HEK293T (cell line): ENCODE measurements at regions not wholly inside any gene's neighbourhood (a gene's known extent, or its start where the extent isn't known, plus 50 kb on each side); places are given as distances from the start of the nearest gene placed in this dataset.

ENCODE experiments used
- CTCF ChIA-PET: fragments of 350-600 bp; formaldehyde crosslinking; extraction: SDS; loops from one replicate; lab custom pipeline; 2021; ENCODE audit warnings: antibody characterized with exemption, inconsistent platforms; lab: Yijun Ruan, JAX
- POLR2A ChIA-PET: fragments of 350-600 bp; formaldehyde crosslinking; extraction: SDS; loops from one replicate; lab custom pipeline; 2020; ENCODE audit warnings: antibody characterized with exemption, inconsistent platforms; lab: Yijun Ruan, JAX
- DNase-seq: peaks from one replicate; pipeline ENCODE4 v3.0.0; 2012; ENCODE audit warnings: mixed read lengths; ENCODE audit errors: extremely low spot score
- ARNT ChIP-seq: fragments of 450-650 bp; IDR thresholded peaks from 2 replicates; pipeline ENCODE4 v1.6.1; 2017; ENCODE audit warnings: mild to moderate bottlenecking
- BHLHE40 ChIP-seq: fragments of 450-650 bp; IDR thresholded peaks from 2 replicates; pipeline ENCODE4 v1.6.1; 2016; ENCODE audit warnings: mild to moderate bottlenecking, moderate library complexity, borderline replicate concordance
- CTBP1 ChIP-seq: fragments of 450-650 bp; IDR thresholded peaks from 2 replicates; pipeline ENCODE4 v1.6.1; 2016; ENCODE audit warnings: borderline replicate concordance
- ELF4 ChIP-seq: fragments of 450-650 bp; IDR thresholded peaks from 2 replicates; pipeline ENCODE4 v1.6.1; 2017; ENCODE audit warnings: antibody characterized with exemption
- FOXA1 ChIP-seq: fragments of 450-650 bp; IDR thresholded peaks from 2 replicates; pipeline ENCODE4 v1.6.1; 2016; ENCODE audit warnings: mild to moderate bottlenecking
- FOXK2 ChIP-seq: fragments of 450-650 bp; IDR thresholded peaks from 2 replicates; pipeline ENCODE4 v1.6.1; 2016; ENCODE audit warnings: mild to moderate bottlenecking
- FOXM1 ChIP-seq: fragments of 450-650 bp; IDR thresholded peaks from 2 replicates; pipeline ENCODE4 v1.6.1; 2017; ENCODE audit warnings: mild to moderate bottlenecking, borderline replicate concordance
- HDGF ChIP-seq: fragments of 450-650 bp; IDR thresholded peaks from 2 replicates; pipeline ENCODE4 v1.6.1; 2017; ENCODE audit warnings: antibody characterized with exemption, borderline replicate concordance
- L3MBTL2 ChIP-seq: fragments of 450-650 bp; conservative IDR thresholded peaks from 2 replicates; pipeline ENCODE4 v1.6.1; 2016; ENCODE audit warnings: mild to moderate bottlenecking
- LEF1 ChIP-seq: fragments of 450-650 bp; IDR thresholded peaks from 2 replicates; pipeline ENCODE4 v1.6.1; 2017; ENCODE audit warnings: mild to moderate bottlenecking, borderline replicate concordance
- NFRKB ChIP-seq: fragments of 450-650 bp; IDR thresholded peaks from 2 replicates; pipeline ENCODE4 v1.6.1; 2016; ENCODE audit warnings: mild to moderate bottlenecking, moderate library complexity
- SP1 ChIP-seq: fragments of 450-650 bp; IDR thresholded peaks from 2 replicates; pipeline ENCODE4 v1.6.1; 2017
- SUZ12 ChIP-seq: fragments of 450-650 bp; IDR thresholded peaks from 2 replicates; pipeline ENCODE4 v1.6.1; 2016; ENCODE audit warnings: mild to moderate bottlenecking
- TARDBP ChIP-seq: fragments of 450-650 bp; IDR thresholded peaks from 2 replicates; pipeline ENCODE4 v1.6.1; 2016
- ZNF384 ChIP-seq: fragments of 450-650 bp; IDR thresholded peaks from 2 replicates; pipeline ENCODE4 v1.6.1; 2016
- TF ChIP-seq, protein P1 (sequence below): fragments of 450-650 bp; IDR thresholded peaks from 2 replicates; pipeline ENCODE4 v1.6.1; 2016

DNA sequence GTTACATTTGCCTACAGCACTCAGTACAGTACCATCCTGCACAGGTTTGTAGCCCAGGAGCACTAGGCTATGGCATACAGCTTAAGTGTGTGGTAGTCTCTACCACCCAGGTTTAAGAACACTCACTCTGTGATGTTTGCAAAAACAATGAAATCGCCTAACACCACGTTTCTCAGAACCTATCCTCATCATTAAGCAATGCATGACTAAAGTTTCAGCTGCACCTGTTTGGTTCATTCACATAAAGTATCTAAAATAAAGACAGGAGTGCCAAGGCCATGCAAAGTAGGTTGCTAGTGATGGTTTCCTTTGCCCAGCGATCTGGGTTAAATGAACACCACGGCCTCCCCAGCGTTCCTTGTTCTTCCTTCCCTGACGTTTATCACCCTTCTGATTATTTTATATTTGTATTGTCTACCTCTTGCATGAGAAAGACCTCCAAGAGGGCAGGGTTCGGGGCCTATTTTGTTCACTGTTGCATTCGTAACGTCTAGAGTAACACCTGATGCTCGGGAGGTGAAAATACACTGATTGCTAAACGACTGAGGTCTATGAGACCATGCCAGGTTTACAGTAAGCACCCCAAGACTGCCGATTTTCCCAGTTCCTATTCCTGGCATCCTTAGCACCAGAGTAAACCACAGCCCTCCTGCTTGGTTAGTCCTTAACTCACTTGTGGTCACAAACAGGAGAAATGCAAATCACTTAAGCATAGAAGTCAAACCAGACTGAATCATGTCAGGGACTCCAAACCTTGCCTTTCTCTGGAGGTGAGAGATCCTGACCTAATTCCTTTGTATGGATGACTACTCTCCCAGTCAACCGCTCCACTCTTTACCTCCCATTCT is 204.1 kb upstream of the NFE2L3 start:
- CTCF ChIA-PET: interaction anchor here (1.2 to 1.7 kb wide), 2 partner anchors 53 to 422 kb away, joined by 3 to 4 read pairs; no protein-coding TSS in a partner anchor
- POLR2A ChIA-PET: interaction anchor here (1.0 to 2.5 kb wide), 3 partner anchors 8 to 51 kb away, joined by 3 to 7 read pairs (median 4); no protein-coding TSS in a partner anchor

DNA sequence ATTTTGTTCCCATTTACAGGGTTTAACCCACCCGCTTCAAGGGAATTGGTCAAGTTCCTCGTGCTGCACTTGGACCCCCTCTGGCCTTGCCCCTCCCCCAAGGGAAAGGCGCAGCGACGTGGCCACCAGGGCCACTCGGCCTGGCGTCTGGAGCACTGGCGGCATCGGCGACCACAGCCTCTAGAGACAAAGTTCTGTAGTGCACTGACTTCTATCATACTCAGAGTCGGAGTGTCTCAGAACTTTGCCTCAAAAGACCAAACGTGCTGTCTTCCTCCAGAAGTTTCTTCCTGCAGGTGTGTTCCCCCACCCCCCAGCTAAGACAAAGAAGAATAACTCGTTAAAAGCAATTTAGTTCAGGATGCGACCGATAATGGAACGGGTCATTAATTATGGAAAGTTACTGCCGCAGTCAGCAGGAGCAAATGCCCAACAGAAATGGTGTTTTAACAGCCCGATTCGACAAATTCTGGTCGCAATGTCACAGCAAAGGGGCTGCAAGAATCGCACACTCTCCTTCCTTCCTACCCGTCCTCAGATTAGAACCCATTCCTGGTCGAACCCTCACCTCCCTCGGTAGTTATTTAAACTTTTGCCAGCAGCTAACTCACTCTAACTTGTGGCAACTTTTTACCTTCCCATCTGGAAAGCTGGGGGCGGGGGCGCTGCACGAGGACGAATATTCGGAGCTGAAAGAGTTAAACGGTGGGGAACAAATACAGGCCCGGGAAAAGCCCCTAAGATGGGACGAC is 202.1 kb upstream of the NFE2L3 start:
- no peak for TF ChIP-seq FOXK2
- TF ChIP-seq TARDBP: no peak
- TF ChIP-seq ZNF384: no peak
- TF ChIP-seq L3MBTL2: 0 out of 2 replicates have a peak, but pooled peaks have one; percentile 22
- TF ChIP-seq NFRKB: no peak
- no peak for TF ChIP-seq CTBP1
- CTCF ChIA-PET: no interaction called here
- peak; percentile 51 for DNase-seq
- POLR2A ChIA-PET: interaction anchor here (0.6 to 2.5 kb wide), 4 partner anchors 9 to 349 kb away, joined by 3 to 7 read pairs (median 3); no protein-coding TSS in a partner anchor

More for the DNA sequence above, 204.1 kb upstream of the NFE2L3 start:
- TF ChIP-seq L3MBTL2: no peak
- TF ChIP-seq HDGF: no peak
- no peak for TF ChIP-seq SP1
- no peak for TF ChIP-seq SUZ12
- no peak for TF ChIP-seq ZNF384
- no peak for TF ChIP-seq NFRKB
- no peak for TF ChIP-seq LEF1
- no peak for TF ChIP-seq BHLHE40
- TF ChIP-seq ARNT: no peak
- no peak for TF ChIP-seq FOXM1
- TF ChIP-seq FOXK2: no peak
- TF ChIP-seq ELF4: no peak
- no peak for DNase-seq

DNA sequence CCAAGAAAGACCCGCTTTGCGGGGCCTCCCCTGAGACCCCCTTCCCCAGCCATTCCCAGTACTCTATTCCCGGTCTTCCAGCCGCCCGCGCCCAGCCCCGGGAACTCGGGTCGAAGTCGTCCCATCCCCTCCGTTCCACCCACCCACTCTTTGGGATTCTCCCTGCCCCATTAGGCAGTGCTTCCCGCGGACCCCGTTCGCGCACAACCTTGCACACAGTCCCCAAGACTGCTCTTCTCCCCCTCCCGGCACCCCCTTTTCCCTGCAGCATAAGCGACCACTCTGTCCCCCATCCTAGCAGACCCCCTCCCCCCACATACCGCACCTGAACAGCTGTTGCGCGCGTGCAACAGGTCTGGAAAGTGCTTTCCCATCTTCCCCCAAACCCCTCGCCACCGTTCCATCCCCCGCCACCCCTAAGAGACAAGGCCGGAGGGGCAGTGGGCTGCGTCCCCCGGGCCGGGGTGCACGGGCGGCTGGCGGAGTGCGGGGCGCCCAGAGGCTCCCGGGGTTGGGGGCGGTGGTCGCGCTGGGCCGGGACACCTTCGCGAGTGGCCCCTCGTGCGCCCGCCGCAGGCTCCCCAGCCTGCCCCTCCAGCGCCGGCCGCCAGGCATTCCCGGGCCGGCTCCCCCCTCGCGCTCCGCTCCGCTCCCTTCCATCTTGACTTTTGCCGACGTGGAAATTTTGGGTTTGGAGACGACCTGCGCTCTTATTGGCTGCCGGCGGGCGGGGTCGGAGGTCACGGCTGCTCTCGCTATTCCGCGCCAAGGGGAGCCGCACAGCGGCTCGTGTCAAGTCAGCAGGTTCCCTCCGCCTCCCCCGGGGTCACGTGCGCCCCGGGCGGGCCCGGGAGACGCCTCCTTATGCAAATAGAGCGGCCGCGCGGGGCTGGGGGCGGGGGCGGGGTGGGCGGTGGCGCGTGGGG is 201.2 kb upstream of the NFE2L3 start:
- CTCF ChIA-PET: no interaction called here
- peak; percentile 92 for DNase-seq
- POLR2A ChIA-PET: interaction anchor here (1.0 to 2.5 kb wide), 3 partner anchors 9 to 58 kb away, joined by 3 to 7 read pairs (median 5); no protein-coding TSS in a partner anchor
- TF ChIP-seq HDGF (no peak), L3MBTL2 (0 out of 2 replicates have a peak, but pooled peaks have one; percentile 25)

DNA sequence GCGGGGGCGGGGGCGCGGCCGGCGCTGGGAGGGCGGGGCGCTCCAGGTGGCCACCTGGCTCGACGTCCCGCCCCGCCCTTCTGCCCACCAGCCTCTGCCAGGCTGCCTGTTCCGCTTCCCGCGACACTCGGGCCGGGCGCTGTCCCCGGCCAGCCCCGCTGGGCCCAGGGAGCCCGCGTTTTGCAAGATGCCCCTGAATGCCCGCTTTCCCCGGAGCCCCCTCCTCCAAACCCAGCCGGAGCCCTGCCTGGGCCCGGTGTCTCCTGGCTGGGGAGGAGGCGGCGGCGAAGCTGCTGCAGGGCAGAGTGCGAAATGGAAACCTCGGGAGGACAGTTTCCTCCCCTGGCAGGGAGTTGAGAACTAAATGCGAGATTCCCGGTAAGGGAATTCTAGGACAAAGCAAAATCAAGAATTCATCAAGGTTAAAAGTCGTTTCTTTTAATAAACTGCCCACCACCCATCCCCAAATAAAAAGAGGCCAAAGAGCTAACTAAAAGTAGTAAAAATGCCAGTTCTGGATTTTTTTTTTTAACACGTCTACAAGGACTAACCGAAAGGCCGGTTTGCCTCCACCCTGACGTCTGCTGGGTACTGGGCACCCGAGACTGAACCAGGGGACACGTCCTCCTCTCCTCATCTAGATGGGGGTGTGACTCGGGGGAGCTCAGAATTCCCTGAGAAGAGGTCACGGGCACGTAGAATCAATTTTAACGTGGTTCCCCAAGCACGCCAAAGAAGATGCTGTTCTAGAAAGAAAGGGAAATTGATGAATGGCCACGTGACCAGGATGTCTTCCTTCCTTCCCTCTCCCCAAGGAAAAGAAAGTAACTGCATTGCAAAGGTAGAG is 200.4 kb upstream of the NFE2L3 start:
- TF ChIP-seq TARDBP (no peak), L3MBTL2 (peak; percentile 57; the same call in 1 of the 2 replicates)
- peak; percentile 23 for DNase-seq
- CTCF ChIA-PET: no interaction called here
- POLR2A ChIA-PET: interaction anchor here (1.3 kb wide), 1 partner anchor 59 kb away, joined by 5 read pairs; no protein-coding TSS in a partner anchor

DNA sequence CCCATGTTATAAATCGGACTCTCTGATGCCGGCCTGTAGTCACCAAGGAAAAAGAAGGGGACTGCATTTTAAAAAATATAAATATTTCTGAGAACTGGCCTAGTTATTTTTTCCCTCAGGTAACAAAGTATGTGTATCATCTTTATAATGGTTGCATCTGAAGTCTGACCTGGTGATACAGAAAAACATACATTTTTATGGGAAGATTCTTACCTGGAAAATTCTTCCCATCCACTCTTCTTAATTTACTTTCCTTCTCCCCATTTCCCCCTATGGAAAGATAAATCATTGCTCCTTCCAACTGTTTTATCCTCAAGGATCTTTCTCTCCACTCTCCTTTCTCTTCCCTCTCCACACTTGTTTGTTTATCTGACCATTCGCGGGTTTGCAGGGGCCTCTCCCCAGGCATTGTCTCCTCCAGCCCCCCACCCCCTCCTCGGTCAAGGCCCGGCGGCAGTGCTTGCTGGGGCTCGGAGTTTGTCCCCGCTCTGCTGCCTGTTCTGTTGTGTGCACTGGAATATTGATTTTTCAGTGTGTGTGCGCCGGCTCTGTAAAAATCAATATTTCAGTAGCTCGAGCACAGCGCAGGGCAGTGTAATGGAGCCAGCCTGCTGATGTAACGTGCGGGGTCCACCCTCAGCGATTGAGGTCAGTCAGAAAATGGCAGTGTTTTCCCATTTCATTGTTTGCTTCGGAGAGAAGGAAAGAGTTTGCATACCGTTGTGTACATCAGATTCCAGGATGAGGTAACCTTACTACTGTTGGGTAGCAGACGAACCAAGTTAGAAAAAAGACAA is 199.5 kb upstream of the NFE2L3 start:
- TF ChIP-seq, protein P1, sequence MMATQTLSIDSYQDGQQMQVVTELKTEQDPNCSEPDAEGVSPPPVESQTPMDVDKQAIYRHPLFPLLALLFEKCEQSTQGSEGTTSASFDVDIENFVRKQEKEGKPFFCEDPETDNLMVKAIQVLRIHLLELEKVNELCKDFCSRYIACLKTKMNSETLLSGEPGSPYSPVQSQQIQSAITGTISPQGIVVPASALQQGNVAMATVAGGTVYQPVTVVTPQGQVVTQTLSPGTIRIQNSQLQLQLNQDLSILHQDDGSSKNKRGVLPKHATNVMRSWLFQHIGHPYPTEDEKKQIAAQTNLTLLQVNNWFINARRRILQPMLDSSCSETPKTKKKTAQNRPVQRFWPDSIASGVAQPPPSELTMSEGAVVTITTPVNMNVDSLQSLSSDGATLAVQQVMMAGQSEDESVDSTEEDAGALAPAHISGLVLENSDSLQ: 0 out of 2 replicates have a peak, but pooled peaks have one; percentile 15
- TF ChIP-seq L3MBTL2: no peak; the same call in 1 of the 2 replicates
- POLR2A ChIA-PET: interaction anchor here (1.2 to 1.3 kb wide), 2 partner anchors 57 to 60 kb away, joined by 3 to 5 read pairs; no protein-coding TSS in a partner anchor
- peak; percentile 47 for DNase-seq
- CTCF ChIA-PET: no interaction called here

DNA sequence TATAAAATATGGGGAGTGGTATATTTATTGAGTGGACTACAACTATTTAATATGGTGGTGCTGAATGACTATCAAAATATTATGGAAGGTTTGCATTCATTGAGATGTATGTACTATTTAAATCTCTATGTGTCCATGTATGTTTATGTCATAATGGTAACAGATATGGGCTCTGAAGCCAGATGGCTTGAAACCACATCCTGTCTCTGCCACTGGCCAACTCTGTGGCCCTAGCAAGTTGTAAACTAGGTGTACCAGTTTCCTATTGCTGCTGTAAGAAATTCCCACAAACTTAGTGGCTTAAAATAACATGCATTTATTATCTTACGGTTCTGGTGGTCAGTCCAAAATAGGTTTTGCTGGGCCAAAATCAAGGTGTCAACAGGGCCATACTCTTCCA is 198.1 kb upstream of the NFE2L3 start:
- DNase-seq: no peak
- POLR2A ChIA-PET: interaction anchor here (1.2 kb wide), 1 partner anchor 59 kb away, joined by 3 read pairs; no protein-coding TSS in a partner anchor
- CTCF ChIA-PET: no interaction called here
- TF ChIP-seq FOXK2: no peak
- TF ChIP-seq ELF4: no peak
- no peak for TF ChIP-seq FOXA1
- TF ChIP-seq SP1: no peak
- no peak for TF ChIP-seq FOXM1
- no peak for TF ChIP-seq ZNF384
- TF ChIP-seq HDGF: no peak
- TF ChIP-seq L3MBTL2: no peak
- TF ChIP-seq, protein P1: no peak
- no peak for TF ChIP-seq NFRKB
- no peak for TF ChIP-seq CTBP1
- no peak for TF ChIP-seq TARDBP
- TF ChIP-seq BHLHE40: no peak
- no peak for TF ChIP-seq LEF1
- TF ChIP-seq SUZ12: no peak
- TF ChIP-seq ARNT: no peak
